GM18508 (cell line): ENCODE measurements at regions not wholly inside any gene's neighbourhood (a gene's known extent, or its start where the extent isn't known, plus 50 kb on each side); places are given as distances from the start of the nearest gene placed in this dataset.

Experiments
- ATAC-seq: cut with Tn5 transposase; IDR thresholded peaks from one replicate; pipeline ENCODE4 v1.9.1; 2021; ENCODE audit warnings: moderate number of reproducible peaks; ENCODE audit not compliant: insufficient read depth, unreplicated experiment

DNA sequence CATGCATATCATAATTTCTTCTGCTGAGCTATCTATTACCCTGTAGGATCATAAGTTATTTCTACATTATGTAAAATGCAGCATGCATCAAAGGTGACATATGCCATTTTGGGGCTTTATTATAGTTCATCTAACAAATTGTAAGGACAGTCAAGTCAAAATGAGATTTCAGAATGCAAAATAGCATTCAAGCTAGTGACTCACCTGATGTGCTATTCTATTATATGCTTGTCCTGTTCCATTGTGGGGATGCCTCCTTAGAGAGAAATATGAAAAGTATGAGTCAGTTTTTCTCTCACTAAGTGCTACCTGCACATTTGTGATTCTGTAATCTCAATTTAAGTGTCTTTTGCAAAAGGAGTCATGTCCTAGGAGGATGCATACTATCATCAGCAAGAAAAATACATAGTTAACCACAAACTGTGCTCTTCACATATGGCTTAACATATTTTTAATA, 647.0 kb upstream of the PCDH10 start:
- ATAC-seq: no peak

DNA sequence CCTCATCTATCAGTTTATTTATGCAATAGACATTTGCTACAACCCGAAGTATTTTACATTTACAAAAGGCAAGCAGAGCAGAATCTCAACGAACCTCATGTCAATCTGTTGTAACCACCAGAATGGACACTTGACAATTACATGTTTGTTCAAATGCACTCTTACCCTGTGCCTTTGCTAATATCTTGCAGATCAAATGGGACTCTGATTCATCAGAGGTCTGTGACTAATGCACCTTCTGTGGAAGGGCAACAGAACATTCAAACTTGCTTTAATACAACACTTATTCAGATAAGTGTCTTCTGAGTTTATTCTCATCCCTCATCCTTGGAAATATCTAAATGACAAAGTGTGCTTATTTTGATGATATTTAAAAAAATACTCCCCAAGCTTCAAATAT, 644.7 kb upstream of the PCDH10 start:
- ATAC-seq: no peak

DNA sequence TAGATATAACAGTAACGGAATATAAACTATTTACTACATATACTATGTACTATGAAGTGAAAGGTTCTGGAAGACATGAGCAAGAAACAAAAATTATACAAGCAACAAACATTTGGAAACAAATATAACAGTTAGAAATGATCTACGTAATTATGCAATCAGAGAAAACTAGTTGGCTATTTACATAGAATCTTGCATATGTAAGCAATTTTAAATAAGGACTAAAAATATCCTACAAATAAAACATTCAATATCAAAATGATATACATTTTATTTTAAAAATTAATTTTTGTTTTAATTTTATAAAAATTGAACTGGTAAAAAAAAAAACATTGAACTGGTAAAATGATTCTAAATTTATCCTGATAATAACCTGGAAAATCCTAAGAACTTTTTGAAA, 642.5 kb upstream of the PCDH10 start:
- no peak for ATAC-seq

DNA sequence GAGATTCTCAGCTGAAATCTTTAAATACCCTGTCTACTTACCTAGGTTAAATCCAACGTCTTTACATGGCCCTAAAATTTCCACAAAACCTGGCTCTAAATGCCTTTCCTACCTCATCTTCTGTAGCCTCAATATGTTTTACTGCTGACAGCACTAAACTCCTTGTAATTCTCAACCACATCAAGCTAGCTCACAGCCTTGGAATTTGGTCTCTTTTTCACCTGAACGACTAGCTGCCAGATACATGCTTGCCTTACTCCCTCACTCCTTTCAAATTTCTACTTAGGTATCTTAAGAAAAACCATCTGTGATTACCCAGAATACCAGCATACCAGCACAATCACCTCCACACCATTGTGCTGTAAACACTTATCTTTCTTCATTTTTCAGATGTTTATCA, 635.6 kb upstream of the PCDH10 start:
- no peak for ATAC-seq

DNA sequence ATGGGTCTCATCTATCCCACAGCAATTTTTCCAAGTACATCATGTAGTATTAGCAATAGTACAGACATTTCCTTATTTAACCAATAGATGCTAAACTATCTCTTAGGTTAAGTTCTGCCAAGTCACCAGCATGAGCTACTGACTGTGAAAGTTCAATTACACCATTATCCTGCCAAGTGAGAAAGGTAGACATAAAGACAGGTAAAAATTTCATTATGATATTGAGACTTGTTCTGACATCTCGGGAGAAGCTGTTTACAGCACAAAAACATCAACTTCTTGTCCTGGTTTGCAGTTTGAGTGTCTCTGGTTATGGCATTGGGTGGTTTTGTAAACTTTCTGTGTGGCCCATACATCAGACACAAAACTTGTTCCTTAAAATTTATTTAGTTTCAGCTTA, 622.4 kb upstream of the PCDH10 start:
- no peak for ATAC-seq

DNA sequence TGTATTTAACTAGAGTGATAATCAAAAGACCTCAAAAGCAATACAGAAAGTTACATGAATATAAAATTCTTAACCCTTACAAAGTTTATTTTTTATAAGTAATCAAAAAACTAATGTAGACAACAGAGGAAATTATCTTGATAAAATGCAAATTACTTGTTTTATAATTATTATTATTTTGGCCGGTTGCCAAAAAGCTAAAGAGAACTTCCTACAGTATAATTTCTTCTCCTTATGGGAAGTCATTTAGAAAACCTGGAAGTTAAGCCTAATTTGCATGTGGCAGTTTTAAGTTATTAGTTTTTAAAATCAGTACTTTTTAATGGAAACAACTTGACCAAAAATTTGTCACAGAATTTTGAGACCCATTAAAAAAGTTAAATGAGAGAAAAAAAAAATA, 621.3 kb upstream of the PCDH10 start:
- ATAC-seq: no peak

DNA sequence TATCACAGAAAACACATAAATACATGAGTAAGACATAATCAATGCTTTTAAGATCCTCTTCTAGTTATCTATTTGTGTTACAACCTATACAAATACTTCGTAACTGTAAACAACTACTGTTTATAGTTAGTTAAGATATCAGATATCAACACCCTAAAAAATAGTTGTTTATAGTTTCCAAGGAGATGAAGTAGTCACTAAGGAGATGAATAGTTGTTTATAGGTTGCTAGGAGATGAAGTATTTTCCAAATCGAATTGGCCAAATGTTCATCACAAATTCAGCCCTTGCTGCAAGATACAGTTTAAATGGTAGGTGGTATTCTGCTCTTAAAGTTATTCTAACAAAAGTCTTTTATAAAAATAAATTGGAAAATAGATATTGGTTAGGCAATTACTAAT, 618.2 kb upstream of the PCDH10 start:
- no peak for ATAC-seq

DNA sequence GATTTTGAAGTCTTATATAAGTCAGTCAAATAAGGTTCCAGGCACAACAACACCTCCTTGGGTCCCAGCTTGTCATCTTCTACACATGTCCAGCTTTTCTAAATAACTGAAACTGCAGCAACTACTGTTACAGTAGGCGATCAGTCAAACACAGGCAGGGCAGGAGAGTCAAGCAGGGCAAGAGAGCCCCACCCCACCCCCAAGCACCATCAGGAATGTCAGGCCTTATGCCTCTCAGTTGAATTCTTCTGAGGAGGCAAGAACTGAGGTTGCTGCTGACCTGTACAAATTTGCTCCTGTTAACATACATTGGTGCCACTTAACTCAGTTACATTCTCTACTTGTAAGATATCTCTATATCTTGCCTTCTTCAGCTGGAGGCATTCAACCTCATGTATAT, 608.8 kb upstream of the PCDH10 start:
- no peak for ATAC-seq

DNA sequence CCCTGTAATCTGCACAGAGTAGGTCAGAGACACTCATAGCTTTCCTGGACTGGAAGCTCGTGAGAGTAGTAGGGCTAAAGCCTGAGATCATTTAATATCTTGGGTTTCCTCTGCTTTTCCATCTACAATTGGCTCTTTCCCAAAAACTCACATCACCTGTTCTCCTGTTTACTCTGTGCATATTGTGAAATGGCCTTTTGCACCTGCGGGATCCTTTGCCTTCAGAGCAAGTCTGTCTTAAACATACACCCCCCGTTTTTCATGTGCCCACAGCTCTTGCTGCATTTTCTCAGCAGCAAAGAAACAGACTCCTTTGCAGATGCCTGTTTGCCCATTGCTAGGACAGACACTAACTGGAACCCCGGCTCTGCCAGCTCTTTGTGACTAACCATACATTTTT, 608.3 kb upstream of the PCDH10 start:
- no peak for ATAC-seq

DNA sequence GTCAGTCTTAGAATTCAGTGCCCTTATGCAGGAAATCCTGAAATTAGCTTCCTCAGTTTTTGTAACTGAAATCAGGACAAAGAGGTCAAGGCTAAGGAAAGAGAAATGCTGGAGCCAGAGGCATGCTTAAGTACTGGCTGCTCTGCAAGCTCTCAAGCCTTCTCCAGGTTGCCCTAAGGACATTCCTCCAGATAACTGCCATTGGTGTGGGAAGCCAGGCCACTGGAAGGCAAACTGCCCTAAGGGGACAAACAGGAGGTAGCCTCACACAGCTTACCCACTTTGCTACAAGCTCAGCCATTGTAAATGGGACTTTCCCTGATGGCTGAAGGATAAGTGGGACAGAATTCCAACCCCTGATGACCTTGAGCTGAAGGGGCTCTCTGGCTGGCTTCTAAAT, 606.9 kb upstream of the PCDH10 start:
- ATAC-seq: no peak

DNA sequence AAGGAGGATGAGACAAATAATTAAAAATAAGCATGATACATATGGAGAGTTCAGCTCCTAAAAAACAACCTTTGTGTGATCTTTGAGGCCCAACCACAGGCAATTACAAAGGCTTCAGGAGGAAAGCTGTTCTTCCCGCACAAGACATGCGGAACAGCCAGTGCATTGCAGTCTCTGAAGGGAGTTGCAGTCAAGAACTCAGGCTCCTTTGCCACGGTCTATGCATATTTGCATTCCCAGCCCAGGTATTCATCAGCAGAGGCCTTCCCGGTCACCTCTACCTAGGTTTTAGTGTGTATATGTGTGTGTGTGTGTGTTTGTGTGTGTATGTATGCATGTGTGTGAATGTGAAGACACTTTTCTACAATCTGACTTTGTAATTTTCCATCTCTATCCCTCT, 600.6 kb upstream of the PCDH10 start:
- no peak for ATAC-seq

DNA sequence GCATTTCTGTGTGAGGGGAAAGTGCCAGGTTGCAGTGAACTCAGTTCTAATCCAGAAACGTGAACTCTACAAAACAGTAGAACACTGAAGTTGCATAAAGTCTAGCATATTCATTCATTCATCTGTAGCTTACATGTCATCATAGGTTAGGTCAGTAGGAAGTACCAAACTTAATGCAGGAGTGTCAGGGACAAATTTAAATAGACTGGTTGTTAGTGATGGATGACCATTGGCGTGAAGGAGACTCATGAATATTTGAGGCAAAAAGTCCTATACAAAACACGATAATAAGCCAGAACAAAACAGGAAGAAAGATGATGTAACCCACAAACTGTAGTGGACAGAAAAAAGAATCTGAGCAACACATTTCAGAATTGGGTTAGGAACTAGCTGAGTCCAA, 592.8 kb upstream of the PCDH10 start:
- ATAC-seq: no peak

DNA sequence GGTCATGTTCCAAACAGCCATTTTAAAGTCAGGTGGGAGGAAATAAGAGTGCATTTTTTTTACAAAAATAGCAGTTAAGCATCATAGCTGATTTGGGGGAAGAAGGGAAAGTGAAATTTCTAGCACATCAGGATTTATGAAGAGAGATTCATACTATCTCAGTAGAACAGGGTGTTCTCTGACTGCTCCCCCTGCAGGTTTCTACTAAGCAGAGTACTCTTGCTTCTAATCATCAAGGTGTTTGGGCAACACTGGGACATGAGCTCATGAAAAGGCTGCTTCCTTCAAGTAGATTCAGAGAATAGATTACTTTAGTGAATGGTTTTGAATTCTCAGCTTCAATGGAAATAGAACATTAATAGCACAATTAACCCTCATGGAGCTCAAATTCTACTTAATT, 591.4 kb upstream of the PCDH10 start:
- ATAC-seq: no peak

DNA sequence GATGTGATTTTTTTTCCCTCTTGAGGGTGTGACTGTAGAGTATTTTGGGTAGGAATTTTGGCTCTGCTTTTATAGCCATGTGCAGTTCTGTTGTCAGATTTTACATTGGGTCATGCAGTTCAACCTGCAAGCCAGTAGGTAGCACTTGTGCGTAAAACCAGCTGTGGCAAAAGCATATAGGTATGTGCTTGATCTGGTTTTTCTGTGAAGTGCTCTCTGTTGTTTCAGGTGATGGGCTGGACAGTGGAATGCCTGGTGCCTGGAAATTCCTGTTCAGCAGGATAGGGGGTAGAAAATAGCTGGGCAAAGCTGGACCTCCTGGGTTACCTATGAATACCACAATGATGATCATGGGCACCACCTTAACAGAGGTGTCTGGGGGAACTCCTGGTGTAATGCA, 584.2 kb upstream of the PCDH10 start:
- ATAC-seq: no peak

DNA sequence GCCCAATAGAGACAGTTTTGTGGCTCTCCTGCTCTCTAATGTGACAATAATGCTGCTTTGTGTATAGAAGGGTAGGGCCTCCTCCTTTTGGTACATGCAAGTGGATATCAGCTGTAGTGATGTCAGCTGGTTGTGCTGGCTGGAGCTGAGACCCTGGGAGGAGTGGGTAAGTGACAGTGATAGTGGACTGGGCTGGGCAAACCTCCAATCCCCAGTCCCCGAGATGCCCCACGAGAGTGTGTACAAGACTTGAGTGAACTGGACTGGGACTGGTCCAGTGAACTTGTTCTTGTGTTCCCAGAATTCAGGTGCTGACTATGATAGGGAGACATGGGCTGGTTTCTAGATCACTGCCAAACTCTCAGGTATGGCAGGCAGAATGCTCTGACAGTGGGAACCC, 583.6 kb upstream of the PCDH10 start:
- ATAC-seq: no peak

DNA sequence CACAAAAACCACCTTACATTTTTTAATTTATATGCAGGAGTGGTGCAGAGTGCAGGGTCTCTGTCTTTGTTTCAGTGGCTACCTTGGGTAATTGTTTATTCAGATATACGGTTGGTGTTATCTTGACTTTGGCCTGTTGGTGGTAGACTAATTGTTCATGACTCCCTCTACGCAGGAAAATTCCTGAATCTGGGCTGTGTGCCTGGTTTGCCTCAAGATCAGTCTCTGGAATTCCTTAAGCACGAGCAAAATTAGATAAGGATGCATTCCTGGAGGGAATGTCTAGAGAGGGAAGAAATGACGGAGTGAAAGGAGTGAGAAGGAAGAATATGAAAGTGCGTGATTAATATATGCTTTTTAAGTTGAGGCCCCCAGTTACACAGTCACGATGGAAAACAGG, 576.9 kb upstream of the PCDH10 start:
- no peak for ATAC-seq

DNA sequence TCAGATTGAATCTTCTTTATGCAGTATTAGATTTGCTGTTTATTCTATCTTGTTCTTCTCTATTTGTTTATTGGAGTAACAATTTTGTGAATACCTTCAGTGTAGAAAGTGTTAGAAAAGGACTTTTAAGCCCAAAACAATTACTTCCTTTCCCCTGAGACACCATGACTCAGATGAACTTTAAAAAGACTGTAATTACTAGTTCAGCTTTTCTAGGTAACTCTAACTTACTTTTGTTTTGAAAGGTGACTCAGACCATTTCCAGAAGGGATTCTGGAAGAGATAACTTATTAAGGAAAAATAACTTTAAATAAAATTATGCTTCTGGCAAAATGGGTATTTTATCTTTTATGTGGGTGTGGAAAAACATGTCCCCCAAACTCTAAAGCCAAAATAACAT, 561.5 kb upstream of the PCDH10 start:
- ATAC-seq: no peak

DNA sequence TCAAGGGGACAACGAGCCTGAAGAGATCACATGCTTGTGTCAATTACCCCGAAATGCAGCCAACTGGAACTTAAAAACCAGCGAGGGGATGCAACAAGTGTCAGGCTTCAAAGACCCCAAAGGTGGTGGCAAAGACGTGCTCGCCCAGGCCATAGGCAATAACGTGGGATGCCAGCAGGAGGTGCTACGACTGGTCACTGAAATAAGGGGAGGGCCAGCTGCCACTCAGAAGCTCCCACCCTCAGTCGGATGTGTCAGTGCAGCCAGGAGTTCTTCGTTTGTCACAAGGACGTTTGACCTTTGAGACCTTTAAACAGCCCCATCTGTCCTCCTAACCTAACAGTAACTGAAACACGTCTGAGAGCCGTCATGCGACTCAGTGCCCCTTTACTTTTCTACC, 556.8 kb upstream of the PCDH10 start:
- no peak for ATAC-seq

DNA sequence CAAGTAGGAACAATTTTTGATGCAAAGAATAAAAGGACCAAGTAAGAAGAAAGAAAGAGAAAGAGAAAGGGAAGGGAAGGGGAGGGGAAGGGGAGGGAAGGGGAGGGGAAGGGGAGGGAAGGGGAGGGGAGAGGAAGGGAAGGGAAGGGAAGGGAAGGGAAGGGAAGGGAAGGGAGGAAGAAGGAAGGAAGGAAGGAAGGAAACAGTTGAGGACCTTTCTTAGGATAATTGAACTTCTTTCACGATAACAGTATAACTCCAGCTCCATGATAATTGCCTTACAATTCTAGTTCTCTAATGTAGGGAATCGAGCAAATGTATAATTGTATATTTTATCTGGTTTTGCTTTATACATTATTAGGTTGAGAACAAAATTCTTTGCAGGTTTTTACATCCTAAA, 556.2 kb upstream of the PCDH10 start:
- no peak for ATAC-seq

DNA sequence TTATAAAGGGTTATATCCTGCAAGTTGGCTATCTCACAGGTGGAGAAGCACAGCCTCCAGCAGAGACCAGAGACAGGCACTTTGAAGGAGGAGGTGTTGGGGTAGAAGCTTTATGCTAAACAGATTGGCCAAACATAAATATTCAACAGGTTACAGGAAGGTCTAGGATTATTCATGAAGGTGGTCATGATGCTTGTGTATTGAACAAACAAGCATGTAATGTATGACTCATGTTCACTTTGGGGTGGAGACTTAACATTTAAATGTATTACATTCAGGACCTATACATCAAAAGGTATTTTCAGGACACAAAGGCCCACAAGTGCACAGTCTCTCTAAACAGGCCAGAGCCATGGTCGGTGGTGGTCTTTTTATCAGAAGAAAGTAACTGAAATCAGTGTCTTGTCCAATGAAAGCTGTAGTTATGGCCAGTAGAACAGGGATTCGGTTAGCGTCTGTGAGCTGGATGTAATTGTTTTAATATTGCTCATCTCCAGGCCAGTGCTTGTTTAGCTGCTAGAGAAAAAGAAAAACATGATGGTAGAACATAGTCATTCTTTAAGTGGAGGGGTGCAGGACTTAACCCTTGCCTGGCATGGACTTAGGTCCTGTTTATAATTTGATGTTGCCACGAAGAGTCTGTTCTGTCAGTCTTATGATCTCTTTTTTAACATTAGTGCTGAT, 555.2 kb upstream of the PCDH10 start:
- no peak for ATAC-seq

DNA sequence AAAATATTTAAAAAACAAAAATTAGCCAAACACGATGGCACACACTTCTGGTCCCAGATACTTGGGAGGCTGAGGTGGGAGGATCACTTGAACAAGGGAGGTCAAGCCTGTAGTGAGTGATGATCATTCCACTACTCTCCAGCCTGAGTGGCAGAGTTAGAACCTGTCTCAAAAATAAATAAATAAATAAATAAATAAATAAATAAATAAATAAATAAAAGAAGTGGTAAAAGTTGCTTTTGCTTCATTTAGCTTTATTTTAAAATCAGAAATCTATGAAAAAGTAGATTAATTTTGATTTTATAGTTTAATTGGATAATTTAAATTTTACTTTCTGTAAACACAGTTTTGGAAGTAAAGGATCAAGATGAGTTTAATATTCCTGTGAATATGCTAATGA, 552.9 kb upstream of the PCDH10 start:
- no peak for ATAC-seq

DNA sequence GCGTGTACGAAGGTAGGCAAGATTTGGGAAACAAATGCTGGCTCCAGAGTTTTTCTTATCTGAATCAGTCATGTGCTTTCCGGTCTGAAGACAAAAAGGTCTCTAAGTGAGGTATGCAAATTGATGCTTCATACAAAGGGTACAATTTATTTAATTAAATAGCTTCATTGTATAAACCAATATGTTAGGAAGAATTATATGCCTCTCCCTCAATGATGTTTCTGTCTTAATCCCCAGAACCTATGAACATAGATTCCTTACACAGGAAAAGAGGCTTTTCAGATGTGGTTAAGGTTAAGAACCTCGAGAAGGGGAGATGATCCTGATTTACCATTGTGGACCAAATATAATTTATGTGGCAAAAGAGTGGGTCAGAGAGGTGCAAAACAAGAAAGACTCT, 543.5 kb upstream of the PCDH10 start:
- ATAC-seq: no peak

DNA sequence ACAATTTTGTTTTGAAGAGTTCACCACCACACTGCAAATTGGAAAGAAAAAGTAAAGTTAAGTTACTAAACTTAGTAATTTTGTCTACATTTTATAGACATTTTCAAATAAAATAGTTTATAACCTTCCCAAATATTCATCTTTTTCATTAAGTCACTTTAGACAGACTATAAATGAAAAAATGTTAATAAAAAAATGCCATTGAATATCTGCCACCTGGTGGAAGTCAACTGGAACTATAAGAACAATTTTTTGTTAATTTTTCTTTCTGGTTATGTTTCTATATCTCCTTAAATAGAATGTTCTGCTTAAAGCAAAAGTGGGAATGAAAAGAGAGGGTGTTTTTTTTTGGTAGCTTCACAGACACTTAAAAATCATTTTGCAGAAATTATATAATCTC, 534.4 kb upstream of the PCDH10 start:
- no peak for ATAC-seq
